ENCODE measurements at regions not wholly inside any gene's neighbourhood (a gene's known extent, or its start where the extent isn't known, plus 50 kb on each side); places are given as distances from the start of the nearest gene placed in this dataset.

GRCh38 chr6:146891615-146892265 lies 293.0 kb downstream of the ADGB start:
- H3K4me3 ChIP-seq (replicated peaks in 1 of 4; ENCODE audit: control extremely low read depth in 1 of 4, insufficient read depth in 1 of 4, low read depth in 3 of 4, low read length in 4 of 4) = no peak overlapping the region
- no peaks in the 10 kb centered on the region for H3K9me3 ChIP-seq (ENCODE audit: control insufficient read depth, insufficient read depth, low read depth, low read length)
- DNase-seq (ENCODE audit: low read depth in 2 of 2) = peak; percentile 39 to 58
- TF ChIP-seq, protein P1, sequence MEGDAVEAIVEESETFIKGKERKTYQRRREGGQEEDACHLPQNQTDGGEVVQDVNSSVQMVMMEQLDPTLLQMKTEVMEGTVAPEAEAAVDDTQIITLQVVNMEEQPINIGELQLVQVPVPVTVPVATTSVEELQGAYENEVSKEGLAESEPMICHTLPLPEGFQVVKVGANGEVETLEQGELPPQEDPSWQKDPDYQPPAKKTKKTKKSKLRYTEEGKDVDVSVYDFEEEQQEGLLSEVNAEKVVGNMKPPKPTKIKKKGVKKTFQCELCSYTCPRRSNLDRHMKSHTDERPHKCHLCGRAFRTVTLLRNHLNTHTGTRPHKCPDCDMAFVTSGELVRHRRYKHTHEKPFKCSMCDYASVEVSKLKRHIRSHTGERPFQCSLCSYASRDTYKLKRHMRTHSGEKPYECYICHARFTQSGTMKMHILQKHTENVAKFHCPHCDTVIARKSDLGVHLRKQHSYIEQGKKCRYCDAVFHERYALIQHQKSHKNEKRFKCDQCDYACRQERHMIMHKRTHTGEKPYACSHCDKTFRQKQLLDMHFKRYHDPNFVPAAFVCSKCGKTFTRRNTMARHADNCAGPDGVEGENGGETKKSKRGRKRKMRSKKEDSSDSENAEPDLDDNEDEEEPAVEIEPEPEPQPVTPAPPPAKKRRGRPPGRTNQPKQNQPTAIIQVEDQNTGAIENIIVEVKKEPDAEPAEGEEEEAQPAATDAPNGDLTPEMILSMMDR (conservative IDR thresholded peaks at IDR 0.05 in 1 of 2, IDR thresholded peaks at IDR 0.05 in 1 of 2; ENCODE audit: low read depth in 1 of 2, low read length in 2 of 2) = no peak
- no peak for TF ChIP-seq EZH2 (IDR thresholded peaks at IDR 0.05; ENCODE audit: low read length, missing control alignments)
- no peak overlapping the region for H3K9ac ChIP-seq (ENCODE audit: insufficient read depth, low read length)
- H3K27ac ChIP-seq (ENCODE audit: insufficient read depth, low read length) = peak overlapping the region; percentile 57
- peak overlapping the region; percentile 17 for H3K4me2 ChIP-seq (ENCODE audit: extremely low read depth, insufficient read depth, low read length)
- H3K36me3 ChIP-seq (ENCODE audit: control insufficient read depth, insufficient read depth, low read length) = no peaks in the 10 kb centered on the region
- peaks cover 5% of the 10 kb centered on the region for H3K4me1 ChIP-seq (ENCODE audit: control insufficient read depth, extremely low read depth, insufficient read depth, low read length)
- no peaks in the 10 kb centered on the region for H3K27me3 ChIP-seq (ENCODE audit: control insufficient read depth, insufficient read depth, low read length)
- H3K79me2 ChIP-seq (ENCODE audit: control insufficient read depth, insufficient read depth, low read length) = no peaks in the 10 kb centered on the region
- H4K20me1 ChIP-seq (ENCODE audit: control insufficient read depth, extremely low read depth, insufficient read depth, low read length) = no peaks in the 10 kb centered on the region
- no peak overlapping the region for H2AFZ ChIP-seq (ENCODE audit: low read length)

- Histone ChIP-seq H2AFZ (ENCODE audit: low read length) (no peak overlapping the region), H3K4me2 (ENCODE audit: extremely low read depth, insufficient read depth, low read length) (no peak overlapping the region), H3K9ac (ENCODE audit: insufficient read depth, low read length) (no peak overlapping the region), H3K27ac (ENCODE audit: insufficient read depth, low read length) (peak overlapping the region; percentile 57), H3K9me3 (ENCODE audit: control insufficient read depth, insufficient read depth, low read depth, low read length) (no peaks in the 10 kb centered on the region), H3K36me3 (ENCODE audit: control insufficient read depth, insufficient read depth, low read length) (no peaks in the 10 kb centered on the region), H3K4me3 (replicated peaks in 1 of 4; ENCODE audit: control extremely low read depth in 1 of 4, insufficient read depth in 1 of 4, low read depth in 3 of 4, low read length in 4 of 4) (no peak overlapping the region), H3K27me3 (ENCODE audit: control insufficient read depth, insufficient read depth, low read length) (no peaks in the 10 kb centered on the region), H3K79me2 (ENCODE audit: control insufficient read depth, insufficient read depth, low read length) (no peaks in the 10 kb centered on the region), H3K4me1 (ENCODE audit: control insufficient read depth, extremely low read depth, insufficient read depth, low read length) (peaks cover 5% of the 10 kb centered on the region), H4K20me1 (ENCODE audit: control insufficient read depth, extremely low read depth, insufficient read depth, low read length) (no peaks in the 10 kb centered on the region)
- TF ChIP-seq, protein P1 (conservative IDR thresholded peaks at IDR 0.05 in 1 of 2, IDR thresholded peaks at IDR 0.05 in 1 of 2; ENCODE audit: low read depth in 1 of 2, low read length in 2 of 2) = no peak
- TF ChIP-seq EZH2 (IDR thresholded peaks at IDR 0.05; ENCODE audit: low read length, missing control alignments) = no peak
- DNase-seq (ENCODE audit: low read depth in 2 of 2) = no peak
Observed at GRCh38 chr6:146892283-146892612, 293.5 kb downstream of the ADGB start.

- no peak overlapping the region for H3K9ac ChIP-seq (ENCODE audit: insufficient read depth, low read length)
- H3K9me3 ChIP-seq (ENCODE audit: control insufficient read depth, insufficient read depth, low read depth, low read length) = no peaks in the 10 kb centered on the region
- no peak overlapping the region for H2AFZ ChIP-seq (ENCODE audit: low read length)
- H3K4me2 ChIP-seq (ENCODE audit: extremely low read depth, insufficient read depth, low read length) = no peak overlapping the region
- H4K20me1 ChIP-seq (ENCODE audit: control insufficient read depth, extremely low read depth, insufficient read depth, low read length) = no peaks in the 10 kb centered on the region
- H3K27ac ChIP-seq (ENCODE audit: insufficient read depth, low read length) = peak overlapping the region; percentile 33
- H3K4me3 ChIP-seq (replicated peaks in 1 of 4; ENCODE audit: control extremely low read depth in 1 of 4, insufficient read depth in 1 of 4, low read depth in 3 of 4, low read length in 4 of 4) = no peak overlapping the region
- H3K79me2 ChIP-seq (ENCODE audit: control insufficient read depth, insufficient read depth, low read length) = no peaks in the 10 kb centered on the region
- TF ChIP-seq, protein P1 (conservative IDR thresholded peaks at IDR 0.05 in 1 of 2, IDR thresholded peaks at IDR 0.05 in 1 of 2; ENCODE audit: low read depth in 1 of 2, low read length in 2 of 2) = no peak
- no peak for TF ChIP-seq EZH2 (IDR thresholded peaks at IDR 0.05; ENCODE audit: low read length, missing control alignments)
- no peaks in the 10 kb centered on the region for H3K27me3 ChIP-seq (ENCODE audit: control insufficient read depth, insufficient read depth, low read length)
- H3K4me1 ChIP-seq (ENCODE audit: control insufficient read depth, extremely low read depth, insufficient read depth, low read length) = peaks cover 5% of the 10 kb centered on the region
- peak; percentile 70 to 97 for DNase-seq (ENCODE audit: low read depth in 2 of 2)
- H3K36me3 ChIP-seq (ENCODE audit: control insufficient read depth, insufficient read depth, low read length) = no peaks in the 10 kb centered on the region
Observed at GRCh38 chr6:146892613-146893401, 294.0 kb downstream of the ADGB start.
